HEK293 (cell line): ENCODE measurements at regions not wholly inside any gene's neighbourhood (a gene's known extent, or its start where the extent isn't known, plus 50 kb on each side); places are given as distances from the start of the nearest gene placed in this dataset.

ENCODE experiments used
- TRIM28 ChIP-seq: IDR thresholded peaks from 2 replicates; pipeline ENCODE4 v1.6.1; 2011; ENCODE audit warnings: low read length, control low read depth, borderline replicate concordance
- ZNF114 ChIP-seq: fragments of 450-650 bp; formaldehyde crosslinking; IDR thresholded peaks from 2 replicates; pipeline ENCODE4 v1.5.0; 2017; ENCODE audit warnings: missing biosample characterization, missing genetic modification characterization
- ZNF530 ChIP-seq: fragments of 450-650 bp; formaldehyde crosslinking; IDR thresholded peaks from 2 replicates; pipeline ENCODE4 v1.5.1; 2016; ENCODE audit warnings: low read depth, missing biosample characterization, missing genetic modification characterization
- ZNF629 ChIP-seq: fragments of 450-650 bp; formaldehyde crosslinking; IDR thresholded peaks from 2 replicates; pipeline ENCODE4 v1.5.1; 2017; ENCODE audit warnings: missing biosample characterization, missing genetic modification characterization
- ZNF792 ChIP-seq: fragments of 450-650 bp; formaldehyde crosslinking; IDR thresholded peaks from 2 replicates; pipeline ENCODE4 v1.5.1; 2016; ENCODE audit warnings: missing biosample characterization, missing genetic modification characterization
- TF ChIP-seq, protein P1 (sequence below): fragments of 450-650 bp; formaldehyde crosslinking; IDR thresholded peaks from 2 replicates; pipeline ENCODE4 v1.5.1; 2016; ENCODE audit warnings: missing biosample characterization, missing genetic modification characterization
- TF ChIP-seq, protein P2 (sequence below): fragments of 450-650 bp; formaldehyde crosslinking; conservative IDR thresholded peaks from 2 replicates; pipeline ENCODE4 v1.5.1; 2016; ENCODE audit warnings: low read depth, missing biosample characterization, missing genetic modification characterization
- TF ChIP-seq, protein P3 (sequence below): sonication (generic); formaldehyde crosslinking; IDR thresholded peaks from 2 replicates; pipeline ENCODE4 v1.8.1; 2022; ENCODE audit warnings: mild to moderate bottlenecking, moderate library complexity, missing genetic modification reagents

DNA sequence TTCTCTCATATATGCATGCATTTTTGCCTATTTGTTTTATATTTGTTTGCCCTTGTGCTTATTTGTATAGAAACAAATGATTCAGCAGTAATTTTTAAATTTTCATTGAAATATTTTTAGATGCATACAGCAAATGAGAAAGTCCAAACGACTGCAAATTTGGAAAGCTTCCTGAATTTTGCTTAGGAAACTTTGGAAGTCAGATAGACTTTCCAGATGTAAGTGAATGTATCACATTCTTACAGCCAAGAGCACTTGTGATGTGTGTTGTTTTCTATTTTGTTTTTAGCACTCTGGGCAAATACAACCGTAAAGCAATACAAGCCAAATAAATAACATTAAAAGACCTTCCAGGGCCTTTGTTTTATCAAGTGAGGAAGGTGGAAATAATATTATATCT, 680.8 kb upstream of the CDH8 start:
- TF ChIP-seq, protein P1, sequence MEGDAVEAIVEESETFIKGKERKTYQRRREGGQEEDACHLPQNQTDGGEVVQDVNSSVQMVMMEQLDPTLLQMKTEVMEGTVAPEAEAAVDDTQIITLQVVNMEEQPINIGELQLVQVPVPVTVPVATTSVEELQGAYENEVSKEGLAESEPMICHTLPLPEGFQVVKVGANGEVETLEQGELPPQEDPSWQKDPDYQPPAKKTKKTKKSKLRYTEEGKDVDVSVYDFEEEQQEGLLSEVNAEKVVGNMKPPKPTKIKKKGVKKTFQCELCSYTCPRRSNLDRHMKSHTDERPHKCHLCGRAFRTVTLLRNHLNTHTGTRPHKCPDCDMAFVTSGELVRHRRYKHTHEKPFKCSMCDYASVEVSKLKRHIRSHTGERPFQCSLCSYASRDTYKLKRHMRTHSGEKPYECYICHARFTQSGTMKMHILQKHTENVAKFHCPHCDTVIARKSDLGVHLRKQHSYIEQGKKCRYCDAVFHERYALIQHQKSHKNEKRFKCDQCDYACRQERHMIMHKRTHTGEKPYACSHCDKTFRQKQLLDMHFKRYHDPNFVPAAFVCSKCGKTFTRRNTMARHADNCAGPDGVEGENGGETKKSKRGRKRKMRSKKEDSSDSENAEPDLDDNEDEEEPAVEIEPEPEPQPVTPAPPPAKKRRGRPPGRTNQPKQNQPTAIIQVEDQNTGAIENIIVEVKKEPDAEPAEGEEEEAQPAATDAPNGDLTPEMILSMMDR (tag by site-specific recombination) = no peak
- TF ChIP-seq ZNF530 (tag by site-specific recombination) = no peak
- no peak for TF ChIP-seq TRIM28
- TF ChIP-seq ZNF114 = no peak
- TF ChIP-seq, protein P2, sequence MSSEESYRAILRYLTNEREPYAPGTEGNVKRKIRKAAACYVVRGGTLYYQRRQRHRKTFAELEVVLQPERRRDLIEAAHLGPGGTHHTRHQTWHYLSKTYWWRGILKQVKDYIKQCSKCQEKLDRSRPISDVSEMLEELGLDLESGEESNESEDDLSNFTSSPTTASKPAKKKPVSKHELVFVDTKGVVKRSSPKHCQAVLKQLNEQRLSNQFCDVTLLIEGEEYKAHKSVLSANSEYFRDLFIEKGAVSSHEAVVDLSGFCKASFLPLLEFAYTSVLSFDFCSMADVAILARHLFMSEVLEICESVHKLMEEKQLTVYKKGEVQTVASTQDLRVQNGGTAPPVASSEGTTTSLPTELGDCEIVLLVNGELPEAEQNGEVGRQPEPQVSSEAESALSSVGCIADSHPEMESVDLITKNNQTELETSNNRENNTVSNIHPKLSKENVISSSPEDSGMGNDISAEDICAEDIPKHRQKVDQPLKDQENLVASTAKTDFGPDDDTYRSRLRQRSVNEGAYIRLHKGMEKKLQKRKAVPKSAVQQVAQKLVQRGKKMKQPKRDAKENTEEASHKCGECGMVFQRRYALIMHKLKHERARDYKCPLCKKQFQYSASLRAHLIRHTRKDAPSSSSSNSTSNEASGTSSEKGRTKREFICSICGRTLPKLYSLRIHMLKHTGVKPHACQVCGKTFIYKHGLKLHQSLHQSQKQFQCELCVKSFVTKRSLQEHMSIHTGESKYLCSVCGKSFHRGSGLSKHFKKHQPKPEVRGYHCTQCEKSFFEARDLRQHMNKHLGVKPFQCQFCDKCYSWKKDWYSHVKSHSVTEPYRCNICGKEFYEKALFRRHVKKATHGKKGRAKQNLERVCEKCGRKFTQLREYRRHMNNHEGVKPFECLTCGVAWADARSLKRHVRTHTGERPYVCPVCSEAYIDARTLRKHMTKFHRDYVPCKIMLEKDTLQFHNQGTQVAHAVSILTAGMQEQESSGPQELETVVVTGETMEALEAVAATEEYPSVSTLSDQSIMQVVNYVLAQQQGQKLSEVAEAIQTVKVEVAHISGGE (tag by site-specific recombination) = no peak
- TF ChIP-seq ZNF792 (tag by site-specific recombination) = no peak
- TF ChIP-seq, protein P3, sequence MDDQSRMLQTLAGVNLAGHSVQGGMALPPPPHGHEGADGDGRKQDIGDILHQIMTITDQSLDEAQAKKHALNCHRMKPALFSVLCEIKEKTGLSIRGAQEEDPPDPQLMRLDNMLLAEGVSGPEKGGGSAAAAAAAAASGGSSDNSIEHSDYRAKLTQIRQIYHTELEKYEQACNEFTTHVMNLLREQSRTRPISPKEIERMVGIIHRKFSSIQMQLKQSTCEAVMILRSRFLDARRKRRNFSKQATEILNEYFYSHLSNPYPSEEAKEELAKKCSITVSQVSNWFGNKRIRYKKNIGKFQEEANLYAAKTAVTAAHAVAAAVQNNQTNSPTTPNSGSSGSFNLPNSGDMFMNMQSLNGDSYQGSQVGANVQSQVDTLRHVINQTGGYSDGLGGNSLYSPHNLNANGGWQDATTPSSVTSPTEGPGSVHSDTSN (CRISPR knock-in tag) = no peak
- TF ChIP-seq ZNF629 (tag by site-specific recombination) = no peak
